ENCODE measurements at regions not wholly inside any gene's neighbourhood (a gene's known extent, or its start where the extent isn't known, plus 50 kb on each side); places are given as distances from the start of the nearest gene placed in this dataset.

- no peak for TF ChIP-seq NFIC (IDR thresholded peaks at IDR 0.05; ENCODE audit: borderline replicate concordance)
- no peak for TF ChIP-seq SIN3A (IDR thresholded peaks at IDR 0.05; ENCODE audit: borderline replicate concordance, low read depth, low read length)
- no peak for TF ChIP-seq IRF3 (IDR thresholded peaks at IDR 0.05; ENCODE audit: low read depth, low read length)
- no peak for TF ChIP-seq GABPA (IDR thresholded peaks at IDR 0.05; ENCODE audit: low read depth)
- TF ChIP-seq TAF1 (IDR thresholded peaks at IDR 0.05; ENCODE audit: borderline replicate concordance, low read depth, low read length), result no peak
- no peak for TF ChIP-seq FOSL2 (IDR thresholded peaks at IDR 0.05; ENCODE audit: borderline replicate concordance, low read depth)
- no peak for TF ChIP-seq TEAD4 (IDR thresholded peaks at IDR 0.05; ENCODE audit: borderline replicate concordance, insufficient read depth)
- no peak for TF ChIP-seq POLR2AphosphoS5 (IDR thresholded peaks at IDR 0.05; ENCODE audit: low read depth, low read length)
- TF ChIP-seq ELF1 (IDR thresholded peaks at IDR 0.05), result no peak
- no peak for TF ChIP-seq EP300 (IDR thresholded peaks at IDR 0.05; ENCODE audit: borderline replicate concordance in 1 of 2, low read depth in 1 of 2, low read length in 1 of 2)
These were observed 71.6 kb upstream of the TNFAIP3 start (continued) for GRCh38 chr6:137795501-137795900.

GRCh38 chr6:137798261-137798660 is 68.8 kb upstream of the TNFAIP3 start:
- no peaks in the 10 kb centered on the region for H3K9me3 ChIP-seq
- CTCF ChIA-PET, result interaction anchor here (0.6 to 1.5 kb wide), 2 partner anchors 147 to 447 kb away, joined by 4 read pairs; no protein-coding TSS in a partner anchor
- POLR2A ChIA-PET, result no interaction called here

More at GRCh38 chr6:137798261-137798660, 68.8 kb upstream of the TNFAIP3 start:
- H3K36me3 ChIP-seq (replicated peaks in 1 of 2; ENCODE audit: control insufficient read depth in 1 of 2, insufficient read depth in 2 of 2, low read length in 1 of 2), result no peaks in the 10 kb centered on the region
- 10% methylated on average over 3 of the region's 3 CpGs for WGBS (ENCODE audit: low lambda C conversion rate)
- no peak overlapping the region for H3K27ac ChIP-seq (ENCODE audit: low read depth in 2 of 2, low read length in 1 of 2)
- H2AFZ ChIP-seq (ENCODE audit: low read depth), result no peak overlapping the region
- H3K79me2 ChIP-seq (ENCODE audit: insufficient read depth), result no peaks in the 10 kb centered on the region
- DNase-seq, result no peak
- no peak overlapping the region for H3K4me3 ChIP-seq (ENCODE audit: low read depth in 2 of 2, low read length in 1 of 2)
- no peak overlapping the region for H3K4me2 ChIP-seq
- no peaks in the 10 kb centered on the region for H4K20me1 ChIP-seq (ENCODE audit: insufficient read depth)
- H3K9me2 ChIP-seq, result no peaks in the 10 kb centered on the region
- no peak for TF ChIP-seq RCOR1 (IDR thresholded peaks at IDR 0.05; ENCODE audit: low read length)
- no peak for TF ChIP-seq TEAD4 (IDR thresholded peaks at IDR 0.05; ENCODE audit: borderline replicate concordance, insufficient read depth)
- TF ChIP-seq CTCF (IDR thresholded peaks at IDR 0.05), result no peak
- TF ChIP-seq GATA2 (CRISPR knock-in tag; IDR thresholded peaks at IDR 0.05), result no peak
- TF ChIP-seq YY1 (IDR thresholded peaks at IDR 0.05; ENCODE audit: low read depth), result no peak
- TF ChIP-seq REST (IDR thresholded peaks at IDR 0.05; ENCODE audit: low read depth, low read length), result no peak
- TF ChIP-seq FOXM1 (IDR thresholded peaks at IDR 0.05; ENCODE audit: low read depth), result no peak
- no peak for TF ChIP-seq PBX3 (IDR thresholded peaks at IDR 0.05)
- no peak for TF ChIP-seq FOXJ3 (CRISPR knock-in tag; IDR thresholded peaks at IDR 0.05)
- TF ChIP-seq EZH2phosphoT487 (IDR thresholded peaks at IDR 0.05; ENCODE audit: borderline replicate concordance, low read depth), result no peak
- TF ChIP-seq RAD21 (IDR thresholded peaks at IDR 0.05; ENCODE audit: low read length), result no peak
- TF ChIP-seq ELF1 (IDR thresholded peaks at IDR 0.05), result no peak
- no peak for TF ChIP-seq JUND (IDR thresholded peaks at IDR 0.05)
- no peaks in the 10 kb centered on the region for H3F3A ChIP-seq (replicated peaks; ENCODE audit: insufficient read depth)
- no peaks in the 10 kb centered on the region for H3K4me1 ChIP-seq (ENCODE audit: control insufficient read depth in 1 of 2, insufficient read depth in 2 of 2, low read depth in 1 of 2, low read length in 1 of 2)
- no peak overlapping the region for H3K9ac ChIP-seq
- H3K27me3 ChIP-seq (ENCODE audit: insufficient read depth), result no peaks in the 10 kb centered on the region

Measured in SK-N-SH (cell line).